ENCODE measurements at regions not wholly inside any gene's neighbourhood (a gene's known extent, or its start where the extent isn't known, plus 50 kb on each side); places are given as distances from the start of the nearest gene placed in this dataset.
A peak's percentile ranks its signal among the peaks of the same experiment; 100 is the strongest.

GRCh38 chr11:13068211-13068610 is 59.1 kb downstream of the RASSF10 start:
- TF ChIP-seq CTCF (conservative IDR thresholded peaks at IDR 0.05 in 1 of 2, IDR thresholded peaks at IDR 0.05 in 1 of 2; ENCODE audit: low read depth in 1 of 2, low read length in 2 of 2) (no peak), EZH2 (IDR thresholded peaks at IDR 0.05; ENCODE audit: low read length, missing control alignments) (no peak)
- DNase-seq (ENCODE audit: low read depth in 2 of 2): no peak

GRCh38 chr11:13073119-13073981 is 64.2 kb downstream of the RASSF10 start:
- H2AFZ ChIP-seq (ENCODE audit: low read length): no peak overlapping the region
- no peaks in the 10 kb centered on the region for H3K9me3 ChIP-seq (ENCODE audit: control insufficient read depth, insufficient read depth, low read depth, low read length)
- H3K36me3 ChIP-seq (ENCODE audit: control insufficient read depth, insufficient read depth, low read length): no peaks in the 10 kb centered on the region
- DNase-seq (ENCODE audit: low read depth in 2 of 2): peak in 1 of 2 donors; percentile 89
- no peak overlapping the region for H3K27ac ChIP-seq (ENCODE audit: insufficient read depth, low read length)
- H3K27me3 ChIP-seq (ENCODE audit: control insufficient read depth, insufficient read depth, low read length): peaks cover 21% of the 10 kb centered on the region
- no peak for TF ChIP-seq EZH2 (IDR thresholded peaks at IDR 0.05; ENCODE audit: low read length, missing control alignments)
- TF ChIP-seq CTCF (conservative IDR thresholded peaks at IDR 0.05 in 1 of 2, IDR thresholded peaks at IDR 0.05 in 1 of 2; ENCODE audit: low read depth in 1 of 2, low read length in 2 of 2): no peak
- H4K20me1 ChIP-seq (ENCODE audit: control insufficient read depth, extremely low read depth, insufficient read depth, low read length): no peaks in the 10 kb centered on the region
- H3K9ac ChIP-seq (ENCODE audit: insufficient read depth, low read length): no peak overlapping the region
- H3K79me2 ChIP-seq (ENCODE audit: control insufficient read depth, insufficient read depth, low read length): no peaks in the 10 kb centered on the region
- no peak overlapping the region for H3K4me3 ChIP-seq (replicated peaks in 1 of 4; ENCODE audit: control extremely low read depth in 1 of 4, insufficient read depth in 1 of 4, low read depth in 3 of 4, low read length in 4 of 4)
- H3K4me1 ChIP-seq (ENCODE audit: control insufficient read depth, extremely low read depth, insufficient read depth, low read length): no peaks in the 10 kb centered on the region
- H3K4me2 ChIP-seq (ENCODE audit: extremely low read depth, insufficient read depth, low read length): no peak overlapping the region

More at GRCh38 chr11:13068211-13068610, 59.1 kb downstream of the RASSF10 start:
- H3K36me3 ChIP-seq (ENCODE audit: control insufficient read depth, insufficient read depth, low read length): no peaks in the 10 kb centered on the region
- H3K27ac ChIP-seq (ENCODE audit: insufficient read depth, low read length): no peak overlapping the region
- no peak overlapping the region for H3K9ac ChIP-seq (ENCODE audit: insufficient read depth, low read length)
- H3K4me3 ChIP-seq (replicated peaks in 1 of 4; ENCODE audit: control extremely low read depth in 1 of 4, insufficient read depth in 1 of 4, low read depth in 3 of 4, low read length in 4 of 4): no peak overlapping the region
- H3K4me1 ChIP-seq (ENCODE audit: control insufficient read depth, extremely low read depth, insufficient read depth, low read length): no peaks in the 10 kb centered on the region
- peaks cover 28% of the 10 kb centered on the region for H3K27me3 ChIP-seq (ENCODE audit: control insufficient read depth, insufficient read depth, low read length)
- no peaks in the 10 kb centered on the region for H3K79me2 ChIP-seq (ENCODE audit: control insufficient read depth, insufficient read depth, low read length)
- no peak overlapping the region for H3K4me2 ChIP-seq (ENCODE audit: extremely low read depth, insufficient read depth, low read length)
- H3K9me3 ChIP-seq (ENCODE audit: control insufficient read depth, insufficient read depth, low read depth, low read length): no peaks in the 10 kb centered on the region
- H4K20me1 ChIP-seq (ENCODE audit: control insufficient read depth, extremely low read depth, insufficient read depth, low read length): no peaks in the 10 kb centered on the region
- no peak overlapping the region for H2AFZ ChIP-seq (ENCODE audit: low read length)

GRCh38 chr11:13074714-13075464 is 65.8 kb downstream of the RASSF10 start:
- Histone ChIP-seq H3K9ac (ENCODE audit: insufficient read depth, low read length) (no peak overlapping the region), H4K20me1 (ENCODE audit: control insufficient read depth, extremely low read depth, insufficient read depth, low read length) (no peaks in the 10 kb centered on the region), H3K79me2 (ENCODE audit: control insufficient read depth, insufficient read depth, low read length) (no peaks in the 10 kb centered on the region), H3K4me1 (ENCODE audit: control insufficient read depth, extremely low read depth, insufficient read depth, low read length) (no peaks in the 10 kb centered on the region), H2AFZ (ENCODE audit: low read length) (no peak overlapping the region), H3K27me3 (ENCODE audit: control insufficient read depth, insufficient read depth, low read length) (peaks cover 16% of the 10 kb centered on the region), H3K4me3 (replicated peaks in 1 of 4; ENCODE audit: control extremely low read depth in 1 of 4, insufficient read depth in 1 of 4, low read depth in 3 of 4, low read length in 4 of 4) (no peak overlapping the region), H3K4me2 (ENCODE audit: extremely low read depth, insufficient read depth, low read length) (no peak overlapping the region), H3K27ac (ENCODE audit: insufficient read depth, low read length) (no peak overlapping the region), H3K9me3 (ENCODE audit: control insufficient read depth, insufficient read depth, low read depth, low read length) (no peaks in the 10 kb centered on the region), H3K36me3 (ENCODE audit: control insufficient read depth, insufficient read depth, low read length) (no peaks in the 10 kb centered on the region)
- no peak for DNase-seq (ENCODE audit: low read depth in 2 of 2)
- TF ChIP-seq CTCF (conservative IDR thresholded peaks at IDR 0.05 in 1 of 2, IDR thresholded peaks at IDR 0.05 in 1 of 2; ENCODE audit: low read depth in 1 of 2, low read length in 2 of 2): no peak
- no peak for TF ChIP-seq EZH2 (IDR thresholded peaks at IDR 0.05; ENCODE audit: low read length, missing control alignments)

Measured in fibroblast of lung (primary cell).